ENCODE measurements at regions not wholly inside any gene's neighbourhood (a gene's known extent, or its start where the extent isn't known, plus 50 kb on each side); places are given as distances from the start of the nearest gene placed in this dataset.

GRCh38 chr6:78435671-78436070, 431.7 kb upstream of the IRAK1BP1 start:
- no peak for TF ChIP-seq CTCF (IDR thresholded peaks at IDR 0.05; ENCODE audit: low read depth, low read length, missing control alignments)
- in situ Hi-C loops (cut with HindIII; ENCODE audit: low pct_ligation_motif_present, low sequenced_read_pairs): no loop called here

GRCh38 chr6:78436335-78436734, 431.0 kb upstream of the IRAK1BP1 start:
- no peak overlapping the region for H3K27ac ChIP-seq
- H3K4me3 ChIP-seq (ENCODE audit: low read depth, low read length): no peak overlapping the region
- no peaks in the 10 kb centered on the region for H3K27me3 ChIP-seq (replicated peaks)
- no peaks in the 10 kb centered on the region for H3K36me3 ChIP-seq (replicated peaks)
- DNase-seq: peak; percentile 29
- peak; percentile 67 for TF ChIP-seq CTCF (IDR thresholded peaks at IDR 0.05; ENCODE audit: low read depth, low read length, missing control alignments)
- in situ Hi-C loops (cut with HindIII; ENCODE audit: low pct_ligation_motif_present, low sequenced_read_pairs): no loop called here

More at GRCh38 chr6:78435671-78436070, 431.7 kb upstream of the IRAK1BP1 start:
- Histone ChIP-seq H3K36me3 (replicated peaks) (no peaks in the 10 kb centered on the region), H3K4me3 (ENCODE audit: low read depth, low read length) (no peak overlapping the region), H3K27me3 (replicated peaks) (no peaks in the 10 kb centered on the region), H3K27ac (no peak overlapping the region)
- no peak for DNase-seq

- in situ Hi-C loops (cut with HindIII; ENCODE audit: low pct_ligation_motif_present, low sequenced_read_pairs): no loop called here
These were observed 429.2 kb upstream of the IRAK1BP1 start for GRCh38 chr6:78438135-78438534.

GRCh38 chr6:78460711-78461110, 406.6 kb upstream of the IRAK1BP1 start:
- Histone ChIP-seq H3K27ac (no peak overlapping the region), H3K27me3 (replicated peaks) (no peaks in the 10 kb centered on the region), H3K4me3 (ENCODE audit: low read depth, low read length) (no peak overlapping the region), H3K36me3 (replicated peaks) (no peaks in the 10 kb centered on the region)
- no peak for TF ChIP-seq CTCF (IDR thresholded peaks at IDR 0.05; ENCODE audit: low read depth, low read length, missing control alignments)
- in situ Hi-C loops (cut with HindIII; ENCODE audit: low pct_ligation_motif_present, low sequenced_read_pairs): no loop called here
- no peak for DNase-seq

More at GRCh38 chr6:78438135-78438534, 429.2 kb upstream of the IRAK1BP1 start:
- Histone ChIP-seq H3K4me3 (ENCODE audit: low read depth, low read length) (no peak overlapping the region), H3K27ac (no peak overlapping the region), H3K27me3 (replicated peaks) (no peaks in the 10 kb centered on the region), H3K36me3 (replicated peaks) (no peaks in the 10 kb centered on the region)
- DNase-seq: no peak
- no peak for TF ChIP-seq CTCF (IDR thresholded peaks at IDR 0.05; ENCODE audit: low read depth, low read length, missing control alignments)

- in situ Hi-C loops (cut with HindIII; ENCODE audit: low pct_ligation_motif_present, low sequenced_read_pairs): no loop called here
- no peak for TF ChIP-seq CTCF (IDR thresholded peaks at IDR 0.05; ENCODE audit: low read depth, low read length, missing control alignments)
- Histone ChIP-seq H3K36me3 (replicated peaks) (no peaks in the 10 kb centered on the region), H3K27me3 (replicated peaks) (no peaks in the 10 kb centered on the region), H3K27ac (no peak overlapping the region), H3K4me3 (ENCODE audit: low read depth, low read length) (no peak overlapping the region)
- DNase-seq: no peak
These were observed 404.6 kb upstream of the IRAK1BP1 start for GRCh38 chr6:78462728-78463127.

GRCh38 chr6:78465059-78465634, 402.2 kb upstream of the IRAK1BP1 start:
- in situ Hi-C loops (cut with HindIII; ENCODE audit: low pct_ligation_motif_present, low sequenced_read_pairs): no loop called here
- Histone ChIP-seq H3K36me3 (replicated peaks) (no peaks in the 10 kb centered on the region), H3K27me3 (replicated peaks) (no peaks in the 10 kb centered on the region), H3K4me3 (ENCODE audit: low read depth, low read length) (no peak overlapping the region), H3K27ac (no peak overlapping the region)
- TF ChIP-seq CTCF (IDR thresholded peaks at IDR 0.05; ENCODE audit: low read depth, low read length, missing control alignments): no peak
- no peak for DNase-seq

All from brain microvascular endothelial cell (primary cell).